ENCODE measurements at regions not wholly inside any gene's neighbourhood (a gene's known extent, or its start where the extent isn't known, plus 50 kb on each side); places are given as distances from the start of the nearest gene placed in this dataset.

DNA sequence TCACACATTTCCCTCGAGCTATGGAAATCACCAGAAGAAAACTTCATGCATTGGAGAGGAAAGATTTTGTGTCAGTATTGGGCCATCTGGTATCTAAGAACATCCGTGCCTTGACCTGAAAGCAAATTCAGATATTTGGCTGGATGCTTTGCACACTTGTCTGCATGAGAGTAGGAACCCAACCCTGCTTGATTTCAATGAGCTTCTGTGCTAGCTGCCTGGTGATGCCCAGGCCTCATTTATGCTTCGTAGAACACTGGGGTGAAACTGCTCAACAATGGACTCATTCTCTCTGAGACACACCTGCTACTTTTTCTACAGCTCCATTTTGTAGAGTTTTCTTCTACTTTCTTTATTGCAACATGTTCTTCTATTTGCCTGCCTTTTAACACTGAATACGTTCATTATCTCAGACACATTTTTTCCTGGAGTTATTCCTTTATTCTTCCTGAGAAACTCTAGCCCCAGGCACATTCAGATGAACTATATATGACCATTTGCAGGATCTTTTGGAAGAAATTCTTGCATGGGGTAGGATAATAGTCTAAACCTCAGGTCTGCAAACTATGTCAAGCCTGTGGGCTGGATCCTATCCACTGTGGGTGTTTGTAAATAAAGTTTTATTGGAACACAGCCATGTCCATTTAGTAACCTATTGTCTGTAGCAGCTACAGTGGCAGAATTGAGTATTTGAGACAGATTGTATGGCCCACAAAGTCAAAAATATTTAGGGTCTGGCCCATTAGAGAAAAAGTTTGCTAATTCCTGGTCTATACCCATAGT, 83.8 kb upstream of the CLCN4 start:
- Histone ChIP-seq H3K36me3 (ENCODE audit: insufficient read depth, low read length, poor library complexity, severe bottlenecking) (no peaks in the 10 kb centered on the region), H3K4me1 (ENCODE audit: insufficient read depth, low read length, poor library complexity, severe bottlenecking) (no peaks in the 10 kb centered on the region), H3K27me3 (replicated peaks; ENCODE audit: insufficient read depth, low read depth, low read length, poor library complexity) (no peaks in the 10 kb centered on the region), H3K27ac (ENCODE audit: low read depth, low read length, poor library complexity, severe bottlenecking) (no peak overlapping the region), H3K9me3 (ENCODE audit: low read depth, low read length, poor library complexity, severe bottlenecking) (no peaks in the 10 kb centered on the region), H3K4me3 (ENCODE audit: low read depth, low read length, poor library complexity, severe bottlenecking) (no peak overlapping the region)
- BruUV-seq (replicated peaks) = no TSS peak
- intact Hi-C loops (cut with micrococcal nuclease; ENCODE audit: unreplicated experiment) = no loop called here
- no peak for DNase-seq (ENCODE audit: low spot score)
- TF ChIP-seq, protein P1, sequence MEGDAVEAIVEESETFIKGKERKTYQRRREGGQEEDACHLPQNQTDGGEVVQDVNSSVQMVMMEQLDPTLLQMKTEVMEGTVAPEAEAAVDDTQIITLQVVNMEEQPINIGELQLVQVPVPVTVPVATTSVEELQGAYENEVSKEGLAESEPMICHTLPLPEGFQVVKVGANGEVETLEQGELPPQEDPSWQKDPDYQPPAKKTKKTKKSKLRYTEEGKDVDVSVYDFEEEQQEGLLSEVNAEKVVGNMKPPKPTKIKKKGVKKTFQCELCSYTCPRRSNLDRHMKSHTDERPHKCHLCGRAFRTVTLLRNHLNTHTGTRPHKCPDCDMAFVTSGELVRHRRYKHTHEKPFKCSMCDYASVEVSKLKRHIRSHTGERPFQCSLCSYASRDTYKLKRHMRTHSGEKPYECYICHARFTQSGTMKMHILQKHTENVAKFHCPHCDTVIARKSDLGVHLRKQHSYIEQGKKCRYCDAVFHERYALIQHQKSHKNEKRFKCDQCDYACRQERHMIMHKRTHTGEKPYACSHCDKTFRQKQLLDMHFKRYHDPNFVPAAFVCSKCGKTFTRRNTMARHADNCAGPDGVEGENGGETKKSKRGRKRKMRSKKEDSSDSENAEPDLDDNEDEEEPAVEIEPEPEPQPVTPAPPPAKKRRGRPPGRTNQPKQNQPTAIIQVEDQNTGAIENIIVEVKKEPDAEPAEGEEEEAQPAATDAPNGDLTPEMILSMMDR (conservative IDR thresholded peaks at IDR 0.05; ENCODE audit: low read depth, low read length) = no peak
- CTCF ChIA-PET = no interaction called here
- POLR2A ChIA-PET (ENCODE audit: low non-redundant PET) = no interaction called here

DNA sequence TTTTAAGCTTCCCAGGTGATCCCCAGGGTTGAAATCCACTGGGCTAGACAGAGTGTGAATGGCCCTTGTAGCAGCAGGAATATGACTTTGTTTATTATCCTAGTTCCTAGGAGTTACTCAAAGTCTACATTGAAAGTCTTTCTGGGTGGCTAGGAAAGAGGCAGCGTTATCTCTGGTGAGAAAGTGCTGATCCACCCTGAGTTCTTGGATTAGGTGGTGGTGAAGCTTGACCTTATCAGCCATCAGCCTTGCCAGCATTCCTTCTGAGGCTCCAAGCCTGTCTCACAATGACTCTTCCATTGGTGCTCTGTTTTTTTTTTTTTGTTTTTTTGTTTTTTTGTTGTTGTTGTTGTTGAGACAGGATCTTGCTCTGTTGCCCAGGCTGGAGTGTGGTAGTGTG, 83.1 kb upstream of the CLCN4 start:
- no peak overlapping the region for H3K4me3 ChIP-seq (ENCODE audit: low read depth, low read length, poor library complexity, severe bottlenecking)
- intact Hi-C loops (cut with micrococcal nuclease; ENCODE audit: unreplicated experiment) = no loop called here

DNA sequence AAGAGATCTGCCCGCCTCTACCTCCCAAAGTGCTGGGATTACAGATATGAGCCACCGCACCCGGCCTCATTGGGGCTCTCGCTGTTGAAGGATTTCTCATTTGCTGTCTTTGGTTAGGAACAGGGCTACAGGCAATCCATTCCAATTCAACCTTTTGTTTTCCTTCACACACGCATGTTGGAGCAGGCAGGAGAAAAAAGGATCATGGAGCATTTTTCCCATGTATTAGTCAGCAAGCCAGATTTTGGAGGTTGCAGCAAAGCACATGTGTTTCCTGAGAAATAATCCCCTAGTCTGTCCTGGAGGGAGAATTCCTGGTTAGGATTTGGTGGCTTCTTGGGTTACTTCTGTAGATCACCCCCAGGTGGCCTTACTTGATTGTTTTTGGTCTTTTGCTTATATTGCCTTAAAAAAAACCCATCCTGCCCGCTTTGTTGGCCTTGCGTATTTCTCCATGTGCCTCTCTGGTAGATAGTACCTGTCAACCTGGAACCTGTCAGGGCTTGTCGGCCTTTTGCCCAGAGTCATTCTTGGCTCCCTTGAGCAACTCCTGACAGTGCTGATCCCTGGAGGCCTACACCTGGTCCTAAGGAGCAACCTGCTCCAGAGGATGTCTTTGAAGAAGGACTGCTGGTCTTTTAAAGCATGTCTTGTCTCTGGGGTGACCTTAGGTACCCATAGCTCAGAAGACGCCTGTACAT, 82.4 kb upstream of the CLCN4 start:
- ChIA-PET CTCF (no interaction called here), POLR2A (ENCODE audit: low non-redundant PET) (no interaction called here)
- H3K27me3 ChIP-seq (replicated peaks; ENCODE audit: insufficient read depth, low read depth, low read length, poor library complexity) = no peaks in the 10 kb centered on the region
- H3K36me3 ChIP-seq (ENCODE audit: insufficient read depth, low read length, poor library complexity, severe bottlenecking) = no peaks in the 10 kb centered on the region
- no peak overlapping the region for H3K27ac ChIP-seq (ENCODE audit: low read depth, low read length, poor library complexity, severe bottlenecking)
- intact Hi-C loops (cut with micrococcal nuclease; ENCODE audit: unreplicated experiment) = no loop called here
- no peak for DNase-seq (ENCODE audit: low spot score)
- no TSS peak for BruUV-seq (replicated peaks)
- peaks cover 4% of the 10 kb centered on the region for H3K4me1 ChIP-seq (ENCODE audit: insufficient read depth, low read length, poor library complexity, severe bottlenecking)
- no peaks in the 10 kb centered on the region for H3K9me3 ChIP-seq (ENCODE audit: low read depth, low read length, poor library complexity, severe bottlenecking)
- no peak overlapping the region for H3K4me3 ChIP-seq (ENCODE audit: low read depth, low read length, poor library complexity, severe bottlenecking)
- TF ChIP-seq, protein P1 (conservative IDR thresholded peaks at IDR 0.05; ENCODE audit: low read depth, low read length) = no peak
- no peak for TF ChIP-seq EZH2 (IDR thresholded peaks at IDR 0.05; ENCODE audit: borderline replicate concordance, low read depth, low read length, poor library complexity, severe bottlenecking)

More for the DNA sequence above, 83.1 kb upstream of the CLCN4 start:
- ChIA-PET CTCF (no interaction called here), POLR2A (ENCODE audit: low non-redundant PET) (no interaction called here)
- H3K36me3 ChIP-seq (ENCODE audit: insufficient read depth, low read length, poor library complexity, severe bottlenecking) = no peaks in the 10 kb centered on the region
- DNase-seq (ENCODE audit: low spot score) = no peak
- no peak overlapping the region for H3K27ac ChIP-seq (ENCODE audit: low read depth, low read length, poor library complexity, severe bottlenecking)
- H3K4me1 ChIP-seq (ENCODE audit: insufficient read depth, low read length, poor library complexity, severe bottlenecking) = no peaks in the 10 kb centered on the region
- BruUV-seq (replicated peaks) = no TSS peak
- no peaks in the 10 kb centered on the region for H3K9me3 ChIP-seq (ENCODE audit: low read depth, low read length, poor library complexity, severe bottlenecking)
- TF ChIP-seq, protein P1 (conservative IDR thresholded peaks at IDR 0.05; ENCODE audit: low read depth, low read length) = no peak
- no peak for TF ChIP-seq EZH2 (IDR thresholded peaks at IDR 0.05; ENCODE audit: borderline replicate concordance, low read depth, low read length, poor library complexity, severe bottlenecking)
- H3K27me3 ChIP-seq (replicated peaks; ENCODE audit: insufficient read depth, low read depth, low read length, poor library complexity) = no peaks in the 10 kb centered on the region

Measured in A673 (cell line).